HepG2 (cell line): ENCODE measurements at regions not wholly inside any gene's neighbourhood (a gene's known extent, or its start where the extent isn't known, plus 50 kb on each side); places are given as distances from the start of the nearest gene placed in this dataset.

Experiments
- ATAC-seq: fragments of 200-7000 bp; cut with Tn5 transposase; 3 replicates; pipeline ENCODE4 v1.9.1; 2020; ENCODE audit warnings: mild to moderate bottlenecking, moderate library complexity
- BruUV-seq: library from RNA; stranded (reverse); fragments of 400-500 nt; replicated peaks from 2 replicates; lab custom pipeline; 2021; lab: Mats Ljungman, UMichigan
- CTCF ChIA-PET: fragments of 300-600 bp; formaldehyde crosslinking; extraction: SDS; loops from one replicate; lab custom pipeline; 2021; ENCODE audit warnings: low total read pairs, inconsistent platforms, low intra/inter-chr PET ratio; lab: Yijun Ruan, JAX
- POLR2A ChIA-PET: fragments of 350-600 bp; sonication (Branson Sonifier 250); formaldehyde crosslinking; loops from one replicate; lab custom pipeline; 2020; ENCODE audit warnings: antibody characterized with exemption, inconsistent platforms; lab: Yijun Ruan, JAX
- DNase-seq: peaks from one replicate; pipeline ENCODE4 v3.0.0-alpha.2; 2015; ENCODE audit warnings: low spot score
- FAIRE-seq: peaks from 3 replicates; lab custom pipeline; 2011; peaks lifted over from hg19 to GRCh38; lab: Jason Lieb, UNC
- H2AFZ ChIP-seq: one replicate; pipeline ENCODE4 v1.6.1; 2011; ENCODE audit warnings: low read length, inconsistent platforms
- H3K27ac ChIP-seq: fragments of 300-600 bp; 3 replicates; pipeline ENCODE4 v1.8.0; 2011; ENCODE audit warnings: mixed run types, mild to moderate bottlenecking, mixed read lengths, low read length, inconsistent platforms; ENCODE audit not compliant: insufficient read depth; ENCODE audit errors: extremely low read length
- H3K27me3 ChIP-seq, 2 experiments: fragments of 200-600 bp in 1 of 2; 2 replicates in 1 of 2; 3 replicates in 1 of 2; pipeline versions ENCODE4 v1.6.0 to v1.8.0; 2011; ENCODE audit warnings: low read length in 2 of 2, mild to moderate bottlenecking in 2 of 2, moderate library complexity in 2 of 2, inconsistent platforms in 1 of 2; ENCODE audit not compliant: insufficient read depth in 2 of 2, control insufficient read depth in 1 of 2
- H3K36me3 ChIP-seq, 2 experiments: fragments of 200-600 bp in 1 of 2; replicated peaks in 1 of 2; 2 replicates in 1 of 2; 3 replicates in 1 of 2; pipeline versions ENCODE4 v1.5.1 to v1.8.0; 2011; ENCODE audit warnings: low read length in 2 of 2, inconsistent platforms in 1 of 2; ENCODE audit not compliant: insufficient read depth in 2 of 2, control insufficient read depth in 1 of 2
- H3K4me1 ChIP-seq: 2 replicates; pipeline ENCODE4 v1.5.1; 2012; ENCODE audit warnings: low read length, inconsistent platforms; ENCODE audit not compliant: insufficient read depth
- H3K4me2 ChIP-seq: 2 replicates; pipeline ENCODE4 v1.6.0; 2011; ENCODE audit warnings: low read depth, low read length, inconsistent platforms
- H3K4me3 ChIP-seq, 3 experiments: fragments of 200-600 bp in 1 of 3; sonication (generic), shearing (Covaris generic) in 1 of 3; replicated peaks in 1 of 3; 2 replicates each; pipeline ENCODE4 v1.5.1; 2011 to 2016; ENCODE audit warnings: low read length in 3 of 3, inconsistent platforms in 2 of 3, low read depth in 2 of 3, mild to moderate bottlenecking in 2 of 3, control low read depth in 1 of 3, mixed read lengths in 1 of 3; ENCODE audit not compliant: insufficient read depth in 1 of 3
- H3K79me2 ChIP-seq: one replicate; pipeline ENCODE4 v1.6.1; 2011; ENCODE audit warnings: low read length, inconsistent platforms; ENCODE audit not compliant: insufficient read depth
- H3K9ac ChIP-seq: 2 replicates; pipeline ENCODE4 v1.6.0; 2011; ENCODE audit warnings: mild to moderate bottlenecking, low read depth, low read length, inconsistent platforms; ENCODE audit not compliant: insufficient read depth
- H3K9me3 ChIP-seq: 2 replicates; pipeline ENCODE4 v1.5.1; 2012; ENCODE audit warnings: mild to moderate bottlenecking, low read length
- H4K20me1 ChIP-seq: 2 replicates; pipeline ENCODE4 v1.6.0; 2011; ENCODE audit warnings: inconsistent platforms, mild to moderate bottlenecking, low read length, moderate library complexity; ENCODE audit not compliant: insufficient read depth
- FIP1L1 ChIP-seq: fragments of 200-400 bp; formaldehyde crosslinking; IDR thresholded peaks from 2 replicates; pipeline ENCODE4 v1.6.1; 2018; ENCODE audit warnings: low read depth, mild to moderate bottlenecking, low read length, moderate library complexity, borderline replicate concordance; ENCODE audit not compliant: insufficient read depth
- HDAC1 ChIP-seq: sonication (generic); formaldehyde crosslinking; IDR thresholded peaks from 2 replicates; pipeline ENCODE4 v1.5.1; 2020; ENCODE audit warnings: mild to moderate bottlenecking, missing genetic modification reagents
- NFRKB ChIP-seq: fragments of 450-650 bp; IDR thresholded peaks from 2 replicates; pipeline ENCODE4 v1.6.1; 2017
- ONECUT2 ChIP-seq: sonication (generic); formaldehyde crosslinking; IDR thresholded peaks from 2 replicates; pipeline ENCODE4 v1.4.0; 2020; ENCODE audit warnings: missing genetic modification reagents
- ZFP1 ChIP-seq: IDR thresholded peaks from 2 replicates; pipeline ENCODE4 v1.6.1; 2016
- ZNF337 ChIP-seq: sonication (generic); formaldehyde crosslinking; IDR thresholded peaks from 2 replicates; pipeline ENCODE4 v1.5.1; 2020; ENCODE audit warnings: missing genetic modification reagents, low read depth, mild to moderate bottlenecking, borderline replicate concordance
- WGBS: methylation state at CpG from one replicate; pipeline ENCODE4 v1.1.6; 2017; ENCODE audit warnings: low lambda C conversion rate; 5-methylcytosine and 5-hydroxymethylcytosine counted together
- in situ Hi-C: cut with HindIII; loops from 2 replicates; pipeline ENCODE4 v1.10.0; 2017; ENCODE audit warnings: low pct_unique_long_range_greater_than_20kb; ENCODE audit not compliant: extremely low pct_ligation_motif_present
- intact Hi-C: fragments of 100-400 bp; cut with micrococcal nuclease; formaldehyde crosslinking; loops from one replicate; pipeline ENCODE4 v1.10.0; 2022; ENCODE audit not compliant: unreplicated experiment
- TF ChIP-seq, protein P1 (sequence below): sonication (generic); formaldehyde crosslinking; conservative IDR thresholded peaks from 2 replicates; pipeline ENCODE4 v1.5.0; 2020; ENCODE audit warnings: missing genetic modification reagents
- TF ChIP-seq, protein P2 (sequence below): sonication (generic); formaldehyde crosslinking; IDR thresholded peaks from 2 replicates; pipeline ENCODE4 v1.5.1; 2020; ENCODE audit warnings: mild to moderate bottlenecking, missing genetic modification reagents, borderline replicate concordance
- TF ChIP-seq, protein P3 (sequence below): sonication (generic); formaldehyde crosslinking; IDR thresholded peaks from 2 replicates; pipeline ENCODE4 v1.4.0; 2020; ENCODE audit warnings: missing genetic modification reagents, borderline replicate concordance
- TF ChIP-seq, protein P4 (sequence below): sonication (generic); formaldehyde crosslinking; IDR thresholded peaks from 2 replicates; pipeline ENCODE4 v1.4.0; 2020; ENCODE audit warnings: low read depth, mild to moderate bottlenecking, missing genetic modification reagents

DNA sequence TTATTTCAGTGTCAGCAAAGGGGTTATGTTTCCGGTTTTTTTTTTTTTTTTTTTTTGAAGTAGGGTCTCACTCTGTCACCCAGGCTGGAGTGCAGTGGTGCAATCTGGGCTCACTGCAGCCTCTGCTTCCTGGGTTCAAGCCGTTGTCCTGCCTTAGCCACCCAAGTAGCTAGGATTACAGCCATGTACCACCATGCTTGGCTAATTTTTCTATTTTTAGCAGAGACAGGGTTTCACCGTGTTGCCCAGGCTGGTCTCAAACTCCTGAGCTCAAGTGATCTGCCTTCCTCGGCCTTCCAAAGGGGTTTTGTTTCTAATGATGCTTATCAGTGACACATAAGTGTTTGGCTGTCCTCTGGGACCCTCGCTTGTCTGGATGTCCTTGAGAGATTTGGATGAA is 235.7 kb upstream of the C2CD4B start:
- H3K4me2 ChIP-seq, result no peak overlapping the region
- POLR2A ChIA-PET, result no interaction called here
- ATAC-seq (no peak), FAIRE-seq (no peak)
- H3K4me3 ChIP-seq, result no peak overlapping the region
- no peaks in the 10 kb centered on the region for H3K4me1 ChIP-seq
- no peaks in the 10 kb centered on the region for H4K20me1 ChIP-seq
- WGBS, result 85% methylated on average over 5 of the region's 5 CpGs
- no peak overlapping the region for H2AFZ ChIP-seq
- no peaks in the 10 kb centered on the region for H3K27me3 ChIP-seq
- no peak overlapping the region for H3K9ac ChIP-seq
- peaks cover 30% of the 10 kb centered on the region for H3K9me3 ChIP-seq
- intact Hi-C loops, result no loop called here
- TF ChIP-seq ZNF337 (CRISPR knock-in tag) (no peak), NFRKB (no peak), FIP1L1 (no peak), ZFP1 (CRISPR knock-in tag) (no peak)
- TF ChIP-seq, protein P1, sequence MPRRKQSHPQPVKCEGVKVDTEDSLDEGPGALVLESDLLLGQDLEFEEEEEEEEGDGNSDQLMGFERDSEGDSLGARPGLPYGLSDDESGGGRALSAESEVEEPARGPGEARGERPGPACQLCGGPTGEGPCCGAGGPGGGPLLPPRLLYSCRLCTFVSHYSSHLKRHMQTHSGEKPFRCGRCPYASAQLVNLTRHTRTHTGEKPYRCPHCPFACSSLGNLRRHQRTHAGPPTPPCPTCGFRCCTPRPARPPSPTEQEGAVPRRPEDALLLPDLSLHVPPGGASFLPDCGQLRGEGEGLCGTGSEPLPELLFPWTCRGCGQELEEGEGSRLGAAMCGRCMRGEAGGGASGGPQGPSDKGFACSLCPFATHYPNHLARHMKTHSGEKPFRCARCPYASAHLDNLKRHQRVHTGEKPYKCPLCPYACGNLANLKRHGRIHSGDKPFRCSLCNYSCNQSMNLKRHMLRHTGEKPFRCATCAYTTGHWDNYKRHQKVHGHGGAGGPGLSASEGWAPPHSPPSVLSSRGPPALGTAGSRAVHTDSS, result no peak
- TF ChIP-seq, protein P2, sequence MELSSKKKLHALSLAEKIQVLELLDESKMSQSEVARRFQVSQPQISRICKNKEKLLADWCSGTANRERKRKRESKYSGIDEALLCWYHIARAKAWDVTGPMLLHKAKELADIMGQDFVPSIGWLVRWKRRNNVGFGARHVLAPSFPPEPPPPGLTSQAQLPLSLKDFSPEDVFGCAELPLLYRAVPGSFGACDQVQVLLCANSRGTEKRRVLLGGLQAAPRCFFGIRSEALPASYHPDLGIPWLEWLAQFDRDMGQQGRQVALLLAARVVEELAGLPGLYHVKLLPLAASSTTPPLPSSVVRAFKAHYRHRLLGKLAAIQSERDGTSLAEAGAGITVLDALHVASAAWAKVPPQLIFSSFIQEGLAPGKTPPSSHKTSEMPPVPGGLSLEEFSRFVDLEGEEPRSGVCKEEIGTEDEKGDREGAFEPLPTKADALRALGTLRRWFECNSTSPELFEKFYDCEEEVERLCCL (CRISPR knock-in tag), result no peak
- TF ChIP-seq, all 625 proteins: peak for 0
- CTCF ChIA-PET, result no interaction called here
- no peak for DNase-seq
- H3K27ac ChIP-seq, result no peak overlapping the region
- H3K79me2 ChIP-seq, result no peaks in the 10 kb centered on the region
- BruUV-seq, result no TSS peak
- peaks cover 0 to 2% of the 10 kb centered on the region in 2 experiments; a peak in 1 of 5 replicates for H3K36me3 ChIP-seq
- in situ Hi-C loops, result no loop called here

DNA sequence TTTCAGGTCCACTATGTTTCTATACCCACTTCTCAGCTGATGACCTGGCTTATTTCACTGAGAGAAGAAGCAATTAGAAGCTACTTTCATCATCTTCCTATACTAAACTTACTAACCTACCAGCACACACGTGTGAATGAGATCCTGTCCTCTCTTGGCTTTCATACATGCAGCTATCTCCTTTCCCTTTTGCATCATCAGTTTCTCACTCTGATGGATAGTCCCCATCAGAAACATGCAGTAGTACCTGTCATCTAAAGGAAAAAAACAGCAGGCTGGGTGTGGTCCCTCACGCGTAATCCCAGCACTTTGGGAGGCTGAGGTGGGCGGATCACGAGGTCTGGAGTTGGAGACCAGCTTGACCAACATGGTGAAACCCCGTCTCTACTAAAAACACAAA is 237.6 kb upstream of the C2CD4B start:
- Histone ChIP-seq H3K27me3 (no peaks in the 10 kb centered on the region), H4K20me1 (no peaks in the 10 kb centered on the region), H2AFZ (no peak overlapping the region), H3K27ac (no peak overlapping the region), H3K9ac (no peak overlapping the region), H3K4me2 (no peak overlapping the region), H3K9me3 (peaks cover 27% of the 10 kb centered on the region), H3K36me3 (peaks cover 0 to 2% of the 10 kb centered on the region in 2 experiments; a peak in 1 of 5 replicates), H3K79me2 (no peaks in the 10 kb centered on the region), H3K4me3 (no peak overlapping the region), H3K4me1 (no peaks in the 10 kb centered on the region)
- ATAC-seq (no peak), FAIRE-seq (no peak), DNase-seq (no peak)
- ChIA-PET POLR2A (no interaction called here), CTCF (no interaction called here)
- 97% methylated on average over 6 of the region's 6 CpGs for WGBS
- intact Hi-C loops, result no loop called here
- no TSS peak for BruUV-seq
- in situ Hi-C loops, result no loop called here
- TF ChIP-seq, protein P3, sequence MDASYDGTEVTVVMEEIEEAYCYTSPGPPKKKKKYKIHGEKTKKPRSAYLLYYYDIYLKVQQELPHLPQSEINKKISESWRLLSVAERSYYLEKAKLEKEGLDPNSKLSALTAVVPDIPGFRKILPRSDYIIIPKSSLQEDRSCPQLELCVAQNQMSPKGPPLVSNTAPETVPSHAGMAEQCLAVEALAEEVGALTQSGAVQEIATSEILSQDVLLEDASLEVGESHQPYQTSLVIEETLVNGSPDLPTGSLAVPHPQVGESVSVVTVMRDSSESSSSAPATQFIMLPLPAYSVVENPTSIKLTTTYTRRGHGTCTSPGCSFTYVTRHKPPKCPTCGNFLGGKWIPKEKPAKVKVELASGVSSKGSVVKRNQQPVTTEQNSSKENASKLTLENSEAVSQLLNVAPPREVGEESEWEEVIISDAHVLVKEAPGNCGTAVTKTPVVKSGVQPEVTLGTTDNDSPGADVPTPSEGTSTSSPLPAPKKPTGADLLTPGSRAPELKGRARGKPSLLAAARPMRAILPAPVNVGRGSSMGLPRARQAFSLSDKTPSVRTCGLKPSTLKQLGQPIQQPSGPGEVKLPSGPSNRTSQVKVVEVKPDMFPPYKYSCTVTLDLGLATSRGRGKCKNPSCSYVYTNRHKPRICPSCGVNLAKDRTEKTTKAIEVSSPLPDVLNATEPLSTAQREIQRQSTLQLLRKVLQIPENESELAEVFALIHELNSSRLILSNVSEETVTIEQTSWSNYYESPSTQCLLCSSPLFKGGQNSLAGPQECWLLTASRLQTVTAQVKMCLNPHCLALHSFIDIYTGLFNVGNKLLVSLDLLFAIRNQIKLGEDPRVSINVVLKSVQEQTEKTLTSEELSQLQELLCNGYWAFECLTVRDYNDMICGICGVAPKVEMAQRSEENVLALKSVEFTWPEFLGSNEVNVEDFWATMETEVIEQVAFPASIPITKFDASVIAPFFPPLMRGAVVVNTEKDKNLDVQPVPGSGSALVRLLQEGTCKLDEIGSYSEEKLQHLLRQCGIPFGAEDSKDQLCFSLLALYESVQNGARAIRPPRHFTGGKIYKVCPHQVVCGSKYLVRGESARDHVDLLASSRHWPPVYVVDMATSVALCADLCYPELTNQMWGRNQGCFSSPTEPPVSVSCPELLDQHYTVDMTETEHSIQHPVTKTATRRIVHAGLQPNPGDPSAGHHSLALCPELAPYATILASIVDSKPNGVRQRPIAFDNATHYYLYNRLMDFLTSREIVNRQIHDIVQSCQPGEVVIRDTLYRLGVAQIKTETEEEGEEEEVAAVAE, result no peak
- TF ChIP-seq, protein P4, sequence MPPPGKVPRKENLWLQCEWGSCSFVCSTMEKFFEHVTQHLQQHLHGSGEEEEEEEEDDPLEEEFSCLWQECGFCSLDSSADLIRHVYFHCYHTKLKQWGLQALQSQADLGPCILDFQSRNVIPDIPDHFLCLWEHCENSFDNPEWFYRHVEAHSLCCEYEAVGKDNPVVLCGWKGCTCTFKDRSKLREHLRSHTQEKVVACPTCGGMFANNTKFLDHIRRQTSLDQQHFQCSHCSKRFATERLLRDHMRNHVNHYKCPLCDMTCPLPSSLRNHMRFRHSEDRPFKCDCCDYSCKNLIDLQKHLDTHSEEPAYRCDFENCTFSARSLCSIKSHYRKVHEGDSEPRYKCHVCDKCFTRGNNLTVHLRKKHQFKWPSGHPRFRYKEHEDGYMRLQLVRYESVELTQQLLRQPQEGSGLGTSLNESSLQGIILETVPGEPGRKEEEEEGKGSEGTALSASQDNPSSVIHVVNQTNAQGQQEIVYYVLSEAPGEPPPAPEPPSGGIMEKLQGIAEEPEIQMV (CRISPR knock-in tag), result no peak
- TF ChIP-seq ONECUT2 (CRISPR knock-in tag) (no peak), HDAC1 (CRISPR knock-in tag) (no peak)
